Heart left ventricle (tissue), 16 donors: ENCODE measurements at regions not wholly inside any gene's neighbourhood (a gene's known extent, or its start where the extent isn't known, plus 50 kb on each side); places are given as distances from the start of the nearest gene placed in this dataset.

ENCODE experiments used
- ATAC-seq, 4 donors: fragments of 200-7000 bp; cut with Tn5 transposase; one replicate each; pipeline ENCODE4 v1.9.1; 2020 to 2022; ENCODE audit warnings: moderate library complexity in 4 of 4, mild to moderate bottlenecking in 3 of 4, moderate number of reproducible peaks in 1 of 4
- DNase-seq, 5 donors: peaks; one replicate each; pipeline ENCODE4 v3.0.0-alpha.2; 2020
- H3K27ac ChIP-seq, 12 donors: fragments of 200-600 bp; sonication (generic) in 4 of 12; one replicate each; pipeline versions ENCODE4 v1.5.0 to v1.8.0; 2016 to 2022; ENCODE audit warnings: mild to moderate bottlenecking in 2 of 12
- H3K27me3 ChIP-seq, 9 donors: fragments of 200-600 bp; sonication (generic) in 2 of 9; one replicate each; pipeline versions ENCODE4 v1.5.1 to v1.8.0; 2016 to 2022; ENCODE audit warnings: mild to moderate bottlenecking in 3 of 9
- H3K36me3 ChIP-seq, 9 donors: fragments of 200-600 bp; sonication (generic) in 2 of 9; one replicate each; pipeline versions ENCODE4 v1.5.0 to v1.8.0; 2018 to 2022; ENCODE audit warnings: mild to moderate bottlenecking in 2 of 9
- H3K4me1 ChIP-seq, 12 donors: fragments of 200-600 bp; sonication (generic) in 4 of 12; one replicate each; pipeline versions ENCODE4 v1.5.0 to v1.8.0; 2016 to 2022; ENCODE audit warnings: mild to moderate bottlenecking in 3 of 12
- H3K4me3 ChIP-seq, 12 donors: fragments of 200-600 bp; sonication (generic) in 4 of 12; one replicate each; pipeline versions ENCODE4 v1.5.0 to v1.8.0; 2017 to 2022; ENCODE audit warnings: mild to moderate bottlenecking in 9 of 12, moderate library complexity in 4 of 12
- H3K9me3 ChIP-seq, 12 donors: fragments of 200-600 bp; sonication (generic) in 4 of 12; one replicate each; pipeline versions ENCODE4 v1.5.0 to v1.8.0; 2016 to 2022; ENCODE audit warnings: mild to moderate bottlenecking in 1 of 12
- CTCF ChIP-seq, 12 donors: fragments of 200-600 bp; sonication (generic) in 4 of 12; IDR thresholded peaks; one replicate each; pipeline versions ENCODE4 v1.5.0 to v1.8.0; 2018 to 2022; ENCODE audit warnings: antibody characterized with exemption in 12 of 12, mild to moderate bottlenecking in 5 of 12
- POLR2A ChIP-seq, 2 donors: fragments of 450-650 bp; IDR thresholded peaks; one replicate each; pipeline ENCODE4 v1.6.1; 2017; ENCODE audit warnings: antibody characterized with exemption in 2 of 2, mild to moderate bottlenecking in 2 of 2, moderate library complexity in 2 of 2
- WGBS, 4 donors: extraction: QIAGEN DNeasy Blood & Tissue Kit in 2 of 4; methylation state at CpG; one replicate each; pipeline versions ENCODE4 v1.1.5 to v1.1.7; 2013 to 2018; 5-methylcytosine and 5-hydroxymethylcytosine counted together
- intact Hi-C, 10 donors: fragments of 100-400 bp; cut with DNase I; formaldehyde crosslinking; loops; one replicate each; pipeline versions ENCODE4 v1.11.1 to v1.14.2; 2022
- donor health status: ischemic (EF 13 %, LVEDD 7.1; RV severe dilation, severe dysfunction).
- donor health status: healthy with polysubstance abuse.
- donor health status: DM: no; HTN: yes; CAD: no.
- donor health status: DM: no; HTN: no; CAD: no.
- donor health status: ischemic (EF 25% LVEDD 6.9; RV normal size, moderate dysfunction).
- donor health status: ischemic (EF 25% LVEDD 5.7; RV mildly dilated, moderate dysfunction).
- donor health status: healthy.
- donor health status: DM: yes; HTN: yes; CAD: no.
- donor health status: ischemic (EF 35%, LVEDD 5.7; RV mildly dilated, moderate dysfunction).
- donor health status: nonischemic (EF 11% LVEDD 7.7; RV severe dilation, severe dysfunction).
- donor health status: DM: yes; HTN: yes; CAD: no.
- donor health status: PGD.
- donor health status: ischemic (EF 29% LVEDD 5.4; RV normal size, mild dysfunction).
- donor health status: nonischemic (EF 23%, LVEDD 6.1; RV moderate dilation, normal function).

GRCh38 chr11:70863993-70864392, 388.4 kb downstream of the SHANK2 start:
- WGBS, 4 donors, result 72 to 78% (median 75%) methylated on average over 4 of the region's 4 CpGs
- no peaks in the 10 kb centered on the region for H3K36me3 ChIP-seq
- H3K4me1 ChIP-seq, result no peaks in the 10 kb centered on the region
- H3K4me3 ChIP-seq, result no peak overlapping the region
- TF ChIP-seq CTCF (IDR thresholded peaks at IDR 0.05), result no peak
- TF ChIP-seq POLR2A (IDR thresholded peaks at IDR 0.05), result no peak
- no peak for ATAC-seq
- no peaks in the 10 kb centered on the region for H3K9me3 ChIP-seq
- intact Hi-C loops, result no loop called here
- no peak for DNase-seq
- H3K27me3 ChIP-seq, result peaks cover 0 to 12% (median 2%) of the 10 kb centered on the region in 9 donors
- H3K27ac ChIP-seq, result no peak overlapping the region

- ATAC-seq (no peak), DNase-seq (no peak)
- Histone ChIP-seq H3K27me3 (peaks cover 0 to 17% (median 2%) of the 10 kb centered on the region in 9 donors), H3K4me3 (no peak overlapping the region), H3K9me3 (no peaks in the 10 kb centered on the region), H3K4me1 (no peaks in the 10 kb centered on the region), H3K27ac (no peak overlapping the region), H3K36me3 (no peaks in the 10 kb centered on the region)
- intact Hi-C loops, result no loop called here
- no peak for TF ChIP-seq CTCF (IDR thresholded peaks at IDR 0.05)
- no peak for TF ChIP-seq POLR2A (IDR thresholded peaks at IDR 0.05)
- 84 to 88% (median 87%) methylated on average over 10 of the region's 10 CpGs for WGBS, 4 donors
Observed at GRCh38 chr11:70865356-70865755, 387.0 kb downstream of the SHANK2 start.

DNA sequence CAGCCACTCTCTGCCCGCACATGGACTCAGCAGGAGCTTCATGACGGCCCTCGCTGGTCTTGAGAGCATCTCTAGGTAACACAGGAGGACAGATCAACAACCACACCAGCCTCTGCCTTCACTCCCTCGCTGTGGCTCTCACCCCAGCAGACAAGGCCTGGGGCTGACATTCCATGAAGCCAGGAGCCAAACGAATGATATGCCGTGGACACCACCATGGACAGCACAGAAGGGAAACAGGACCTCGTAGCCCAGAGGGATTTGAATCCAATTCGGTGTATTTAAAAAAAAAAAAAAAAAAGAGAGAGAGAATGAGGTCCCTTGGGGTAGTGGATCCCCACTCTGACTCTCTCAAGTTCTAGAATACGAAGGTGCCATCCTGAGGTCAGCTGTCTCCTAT, 385.5 kb downstream of the SHANK2 start:
- WGBS, 4 donors, result 55 to 63% (median 59%) methylated on average over 9 of the region's 9 CpGs
- ATAC-seq, result no peak
- Histone ChIP-seq H3K4me1 (no peaks in the 10 kb centered on the region), H3K27ac (no peak overlapping the region), H3K9me3 (no peaks in the 10 kb centered on the region), H3K4me3 (no peak overlapping the region), H3K27me3 (peaks cover 0 to 24% (median 2%) of the 10 kb centered on the region in 9 donors), H3K36me3 (no peaks in the 10 kb centered on the region)
- TF ChIP-seq POLR2A (IDR thresholded peaks at IDR 0.05), result no peak
- TF ChIP-seq CTCF (IDR thresholded peaks at IDR 0.05), result no peak
- DNase-seq, result no peak
- intact Hi-C loops, result no loop called here

DNA sequence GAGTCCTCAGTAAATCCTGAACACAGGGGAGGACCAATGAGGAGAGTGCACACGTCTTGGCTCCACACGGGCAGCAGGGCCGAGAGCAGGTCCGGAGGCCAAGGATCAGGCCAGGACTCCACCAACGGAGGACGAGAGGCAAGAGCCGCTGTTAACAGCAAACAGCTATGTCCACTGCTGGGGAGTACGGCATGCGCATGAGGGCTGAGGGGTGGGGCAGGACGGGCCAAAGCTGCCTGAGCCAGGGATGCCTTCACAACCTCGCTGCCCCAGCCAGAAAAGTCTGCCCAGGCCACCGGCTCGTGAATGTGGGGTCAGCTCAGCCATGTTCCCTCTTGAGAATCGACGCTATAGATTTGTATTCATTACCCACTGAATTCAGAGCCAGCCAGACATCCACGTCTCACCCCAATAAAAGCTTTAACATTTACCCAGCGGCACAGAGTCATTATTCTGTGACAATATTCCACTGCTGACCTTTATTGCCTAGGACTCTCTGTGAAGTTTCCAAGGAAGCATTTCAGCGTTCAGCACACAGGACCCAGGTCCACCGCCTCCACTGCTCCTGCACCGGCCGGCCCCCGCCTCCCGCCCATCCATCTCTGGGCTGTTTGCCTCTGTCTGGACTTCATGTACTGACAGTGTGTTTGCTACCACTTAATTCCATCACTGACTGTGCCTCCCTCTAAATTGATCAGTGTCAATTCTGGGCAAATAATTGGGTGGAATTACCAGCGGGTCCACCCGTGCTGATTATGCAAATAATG, 384.9 kb downstream of the SHANK2 start:
- no peak for DNase-seq
- Histone ChIP-seq H3K9me3 (no peaks in the 10 kb centered on the region), H3K27ac (no peak overlapping the region), H3K4me3 (no peak overlapping the region), H3K36me3 (no peaks in the 10 kb centered on the region), H3K4me1 (no peaks in the 10 kb centered on the region), H3K27me3 (peaks cover 0 to 29% (median 2%) of the 10 kb centered on the region in 9 donors)
- 75 to 82% (median 80%) methylated on average over 21 to 25 of the region's 25 CpGs for WGBS, 4 donors
- ATAC-seq, result no peak
- no peak for TF ChIP-seq POLR2A (IDR thresholded peaks at IDR 0.05)
- TF ChIP-seq CTCF (IDR thresholded peaks at IDR 0.05), result no peak
- intact Hi-C loops, result no loop called here
